ENCODE measurements at regions not wholly inside any gene's neighbourhood (a gene's known extent, or its start where the extent isn't known, plus 50 kb on each side); places are given as distances from the start of the nearest gene placed in this dataset.

GRCh38 chr3:64278625-64279024, 53.4 kb upstream of the PRICKLE2 start:
- no peaks in the 10 kb centered on the region for H3K4me1 ChIP-seq
- H3K4me3 ChIP-seq, result no peak overlapping the region
- 84 to 89% (median 88%) methylated on average over 5 of the region's 5 CpGs for WGBS, 3 donors
- no peaks in the 10 kb centered on the region for H3K36me3 ChIP-seq (ENCODE audit: insufficient read depth in 1 of 2, low read depth in 1 of 2)
- intact Hi-C loops (cut with DNase I), result no loop called here
- no peak overlapping the region for H3K27ac ChIP-seq
- TF ChIP-seq, protein P1, sequence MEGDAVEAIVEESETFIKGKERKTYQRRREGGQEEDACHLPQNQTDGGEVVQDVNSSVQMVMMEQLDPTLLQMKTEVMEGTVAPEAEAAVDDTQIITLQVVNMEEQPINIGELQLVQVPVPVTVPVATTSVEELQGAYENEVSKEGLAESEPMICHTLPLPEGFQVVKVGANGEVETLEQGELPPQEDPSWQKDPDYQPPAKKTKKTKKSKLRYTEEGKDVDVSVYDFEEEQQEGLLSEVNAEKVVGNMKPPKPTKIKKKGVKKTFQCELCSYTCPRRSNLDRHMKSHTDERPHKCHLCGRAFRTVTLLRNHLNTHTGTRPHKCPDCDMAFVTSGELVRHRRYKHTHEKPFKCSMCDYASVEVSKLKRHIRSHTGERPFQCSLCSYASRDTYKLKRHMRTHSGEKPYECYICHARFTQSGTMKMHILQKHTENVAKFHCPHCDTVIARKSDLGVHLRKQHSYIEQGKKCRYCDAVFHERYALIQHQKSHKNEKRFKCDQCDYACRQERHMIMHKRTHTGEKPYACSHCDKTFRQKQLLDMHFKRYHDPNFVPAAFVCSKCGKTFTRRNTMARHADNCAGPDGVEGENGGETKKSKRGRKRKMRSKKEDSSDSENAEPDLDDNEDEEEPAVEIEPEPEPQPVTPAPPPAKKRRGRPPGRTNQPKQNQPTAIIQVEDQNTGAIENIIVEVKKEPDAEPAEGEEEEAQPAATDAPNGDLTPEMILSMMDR (IDR thresholded peaks at IDR 0.05), result no peak
- ATAC-seq, result no peak
- DNase-seq, result no peak
- no peaks in the 10 kb centered on the region for H3K9me3 ChIP-seq
- H3K27me3 ChIP-seq (ENCODE audit: insufficient read depth in 3 of 3, low read length in 2 of 3), result no peaks in the 10 kb centered on the region

- Histone ChIP-seq H3K27ac (no peak overlapping the region), H3K27me3 (ENCODE audit: insufficient read depth in 3 of 3, low read length in 2 of 3) (no peaks in the 10 kb centered on the region), H3K36me3 (ENCODE audit: insufficient read depth in 1 of 2, low read depth in 1 of 2) (no peaks in the 10 kb centered on the region), H3K4me3 (no peak overlapping the region), H3K4me1 (no peaks in the 10 kb centered on the region), H3K9me3 (no peaks in the 10 kb centered on the region)
- TF ChIP-seq, protein P1 (IDR thresholded peaks at IDR 0.05), result no peak
- 69 to 74% (median 73%) methylated on average over 3 of the region's 3 CpGs for WGBS, 3 donors
- DNase-seq (no peak), ATAC-seq (no peak)
- intact Hi-C loops (cut with DNase I), result no loop called here
Observed at GRCh38 chr3:64276131-64276530, 50.9 kb upstream of the PRICKLE2 start.
